ENCODE measurements at regions not wholly inside any gene's neighbourhood (a gene's known extent, or its start where the extent isn't known, plus 50 kb on each side); places are given as distances from the start of the nearest gene placed in this dataset.

DNA sequence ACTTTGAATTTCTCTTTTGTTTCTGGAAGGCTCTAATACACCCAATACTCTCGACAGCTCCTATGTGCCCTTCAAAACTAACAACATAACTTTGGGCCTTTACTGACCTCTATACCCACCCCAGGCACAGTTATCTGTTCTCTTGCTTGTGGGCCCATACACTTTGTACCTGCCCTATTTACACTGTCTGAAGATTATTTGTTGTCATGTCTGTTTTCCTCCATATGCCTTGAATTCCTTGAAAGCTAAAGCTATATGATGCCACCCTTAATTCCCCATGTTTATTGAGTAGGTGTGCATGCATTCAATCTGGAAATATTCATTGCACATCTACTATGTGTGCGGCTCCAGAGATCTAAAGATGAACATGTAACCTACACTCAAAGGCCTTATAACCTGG is 267.6 kb downstream of the PLPP3 start:
- H3K4me1 Mint-ChIP-seq, result peaks cover 2% of the 10 kb centered on the region; the same call in 1 of the 2 replicates
- no peak overlapping the region for H3K4me3 Mint-ChIP-seq
- H3K9me3 Mint-ChIP-seq, result peaks cover 36% of the 10 kb centered on the region
- TF ChIP-seq GRHL2 (CRISPR knock-in tag; IDR thresholded peaks at IDR 0.05; ENCODE audit: insufficient replicate concordance, severe bottlenecking), result no peak
- TF ChIP-seq MYBL2 (CRISPR knock-in tag; IDR thresholded peaks at IDR 0.05), result no peak
- TF ChIP-seq KAT7 (CRISPR knock-in tag; IDR thresholded peaks at IDR 0.05; ENCODE audit: borderline replicate concordance), result no peak
- TF ChIP-seq, protein P1, sequence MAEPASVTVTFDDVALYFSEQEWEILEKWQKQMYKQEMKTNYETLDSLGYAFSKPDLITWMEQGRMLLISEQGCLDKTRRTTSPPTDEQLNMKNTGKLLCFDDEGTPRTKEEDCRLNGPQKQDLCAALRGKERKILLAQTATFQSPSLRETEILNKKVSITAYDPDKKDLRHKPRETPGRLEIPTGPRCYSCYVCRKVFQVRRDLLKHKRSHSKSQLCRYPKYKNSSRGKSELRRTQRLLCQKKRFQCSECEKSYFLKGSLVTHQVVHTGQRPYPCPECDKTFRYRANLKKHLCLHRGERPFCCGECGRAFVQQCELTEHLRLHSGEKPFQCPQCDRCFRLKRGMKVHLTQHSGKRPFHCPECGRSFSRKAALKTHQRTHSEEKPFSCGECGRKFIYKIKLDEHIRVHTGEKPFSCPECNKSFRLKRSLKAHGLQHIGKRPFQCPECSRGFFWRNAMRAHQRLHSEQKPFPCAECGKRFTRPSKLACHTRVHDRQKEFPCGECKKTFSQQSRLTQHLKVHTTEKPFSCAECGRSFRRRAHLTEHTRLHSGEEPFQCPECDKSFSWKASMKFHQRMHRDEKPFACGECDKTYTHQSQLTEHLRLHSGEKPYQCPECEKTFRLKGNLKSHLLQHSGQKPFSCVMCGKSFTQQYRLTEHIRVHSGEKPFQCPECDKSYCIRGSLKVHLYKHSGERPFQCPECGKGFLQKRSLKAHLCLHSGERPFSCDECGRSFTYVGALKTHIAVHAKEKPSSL (CRISPR knock-in tag; conservative IDR thresholded peaks at IDR 0.05), result no peak
- no peak for TF ChIP-seq RELA (CRISPR knock-in tag; IDR thresholded peaks at IDR 0.05; ENCODE audit: borderline replicate concordance)
- no peak for TF ChIP-seq FOXJ3 (CRISPR knock-in tag; IDR thresholded peaks at IDR 0.05; ENCODE audit: borderline replicate concordance)
- TF ChIP-seq ZNF396 (CRISPR knock-in tag; IDR thresholded peaks at IDR 0.05; ENCODE audit: borderline replicate concordance), result no peak
- TF ChIP-seq RORB (CRISPR knock-in tag; IDR thresholded peaks at IDR 0.05), result no peak
- no peak for TF ChIP-seq ZNF416 (CRISPR knock-in tag; IDR thresholded peaks at IDR 0.05)
- ChIA-PET POLR2A (no interaction called here), CTCF (no interaction called here)
- H3K27ac Mint-ChIP-seq, result no peak overlapping the region
- H3K36me3 Mint-ChIP-seq, result peaks cover 12% of the 10 kb centered on the region
- DNase-seq (ENCODE audit: low spot score) (no peak), ATAC-seq (no peak)
- no peaks in the 10 kb centered on the region for H3K27me3 Mint-ChIP-seq (ENCODE audit: low read depth)

DNA sequence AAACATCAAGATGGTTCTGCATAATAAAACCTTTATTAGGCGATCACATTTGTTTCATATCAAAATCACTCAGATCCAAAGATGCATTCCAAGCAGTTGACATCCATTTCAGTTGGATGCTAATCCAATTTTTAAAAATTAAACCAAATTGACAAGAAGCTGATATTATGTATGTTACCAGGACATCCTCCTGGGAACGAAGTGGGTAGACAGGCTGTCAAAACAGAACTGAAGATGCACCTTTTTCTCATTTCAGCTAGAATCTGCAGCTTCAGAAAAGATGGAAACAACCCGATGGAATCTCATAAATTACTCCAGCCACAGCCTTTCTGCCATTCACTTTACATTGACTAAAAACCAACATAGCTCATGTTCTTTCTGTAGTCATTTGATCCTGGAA is 268.4 kb downstream of the PLPP3 start:
- Mint-ChIP-seq H3K36me3 (peaks cover 12% of the 10 kb centered on the region), H3K4me1 (peaks cover 2% of the 10 kb centered on the region; the same call in 1 of the 2 replicates), H3K9me3 (peaks cover 36% of the 10 kb centered on the region), H3K27ac (no peak overlapping the region), H3K4me3 (no peak overlapping the region), H3K27me3 (ENCODE audit: low read depth) (no peaks in the 10 kb centered on the region)
- TF ChIP-seq SMAD4 (CRISPR knock-in tag; IDR thresholded peaks at IDR 0.05), result no peak
- TF ChIP-seq ZNF263 (CRISPR knock-in tag; IDR thresholded peaks at IDR 0.05; ENCODE audit: low read depth), result no peak
- TF ChIP-seq, protein P2, sequence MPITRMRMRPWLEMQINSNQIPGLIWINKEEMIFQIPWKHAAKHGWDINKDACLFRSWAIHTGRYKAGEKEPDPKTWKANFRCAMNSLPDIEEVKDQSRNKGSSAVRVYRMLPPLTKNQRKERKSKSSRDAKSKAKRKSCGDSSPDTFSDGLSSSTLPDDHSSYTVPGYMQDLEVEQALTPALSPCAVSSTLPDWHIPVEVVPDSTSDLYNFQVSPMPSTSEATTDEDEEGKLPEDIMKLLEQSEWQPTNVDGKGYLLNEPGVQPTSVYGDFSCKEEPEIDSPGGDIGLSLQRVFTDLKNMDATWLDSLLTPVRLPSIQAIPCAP (CRISPR knock-in tag; IDR thresholded peaks at IDR 0.05), result no peak
- no peak for TF ChIP-seq ZBTB21 (CRISPR knock-in tag; IDR thresholded peaks at IDR 0.05; ENCODE audit: borderline replicate concordance)
- TF ChIP-seq, protein P3, sequence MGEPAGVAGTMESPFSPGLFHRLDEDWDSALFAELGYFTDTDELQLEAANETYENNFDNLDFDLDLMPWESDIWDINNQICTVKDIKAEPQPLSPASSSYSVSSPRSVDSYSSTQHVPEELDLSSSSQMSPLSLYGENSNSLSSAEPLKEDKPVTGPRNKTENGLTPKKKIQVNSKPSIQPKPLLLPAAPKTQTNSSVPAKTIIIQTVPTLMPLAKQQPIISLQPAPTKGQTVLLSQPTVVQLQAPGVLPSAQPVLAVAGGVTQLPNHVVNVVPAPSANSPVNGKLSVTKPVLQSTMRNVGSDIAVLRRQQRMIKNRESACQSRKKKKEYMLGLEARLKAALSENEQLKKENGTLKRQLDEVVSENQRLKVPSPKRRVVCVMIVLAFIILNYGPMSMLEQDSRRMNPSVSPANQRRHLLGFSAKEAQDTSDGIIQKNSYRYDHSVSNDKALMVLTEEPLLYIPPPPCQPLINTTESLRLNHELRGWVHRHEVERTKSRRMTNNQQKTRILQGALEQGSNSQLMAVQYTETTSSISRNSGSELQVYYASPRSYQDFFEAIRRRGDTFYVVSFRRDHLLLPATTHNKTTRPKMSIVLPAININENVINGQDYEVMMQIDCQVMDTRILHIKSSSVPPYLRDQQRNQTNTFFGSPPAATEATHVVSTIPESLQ (CRISPR knock-in tag; IDR thresholded peaks at IDR 0.05), result no peak
- CTCF ChIA-PET, result no interaction called here
- DNase-seq (ENCODE audit: low spot score) (no peak), ATAC-seq (no peak)
- POLR2A ChIA-PET, result no interaction called here

DNA sequence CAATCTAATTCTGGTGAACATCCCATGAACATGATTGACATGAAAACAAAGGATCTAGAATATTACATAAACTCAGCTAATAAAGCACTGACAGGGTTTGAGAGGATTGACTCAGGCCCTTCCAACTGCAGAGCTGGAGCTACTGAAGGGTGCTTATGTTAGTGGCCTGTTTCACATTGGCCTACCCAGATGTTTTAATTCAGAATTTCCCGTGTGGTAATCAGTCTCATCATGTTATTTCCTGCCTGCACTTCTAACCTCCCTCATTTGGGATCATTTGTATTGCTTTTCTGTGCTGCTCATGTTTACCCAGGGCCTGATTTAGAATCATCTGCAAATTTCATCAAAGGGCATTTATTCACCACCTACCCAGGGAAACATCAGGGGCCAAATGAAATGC is 270.3 kb downstream of the PLPP3 start:
- no peak overlapping the region for H3K4me3 Mint-ChIP-seq
- no peak for DNase-seq (ENCODE audit: low spot score)
- no peak overlapping the region for H3K27ac Mint-ChIP-seq
- no peaks in the 10 kb centered on the region for H3K4me1 Mint-ChIP-seq
- no peaks in the 10 kb centered on the region for H3K27me3 Mint-ChIP-seq (ENCODE audit: low read depth)
- ChIA-PET CTCF (no interaction called here), POLR2A (no interaction called here)
- peaks cover 28% of the 10 kb centered on the region for H3K9me3 Mint-ChIP-seq
- ATAC-seq, result no peak
- TF ChIP-seq ZNF232 (CRISPR knock-in tag; IDR thresholded peaks at IDR 0.05) (no peak), ZNF416 (CRISPR knock-in tag; IDR thresholded peaks at IDR 0.05) (no peak), ELF4 (CRISPR knock-in tag; IDR thresholded peaks at IDR 0.05; ENCODE audit: low read depth) (no peak), PRRX2 (CRISPR knock-in tag; IDR thresholded peaks at IDR 0.05) (no peak), NR3C1 (CRISPR knock-in tag; conservative IDR thresholded peaks at IDR 0.05; ENCODE audit: low read depth) (no peak), OVOL2 (CRISPR knock-in tag; IDR thresholded peaks at IDR 0.05; ENCODE audit: borderline replicate concordance) (no peak)
- TF ChIP-seq, protein P4, sequence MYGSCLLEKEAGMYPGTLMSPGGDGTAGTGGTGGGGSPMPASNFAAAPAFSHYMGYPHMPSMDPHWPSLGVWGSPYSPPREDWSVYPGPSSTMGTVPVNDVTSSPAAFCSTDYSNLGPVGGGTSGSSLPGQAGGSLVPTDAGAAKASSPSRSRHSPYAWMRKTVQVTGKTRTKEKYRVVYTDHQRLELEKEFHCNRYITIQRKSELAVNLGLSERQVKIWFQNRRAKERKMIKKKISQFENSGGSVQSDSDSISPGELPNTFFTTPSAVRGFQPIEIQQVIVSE (CRISPR knock-in tag; IDR thresholded peaks at IDR 0.05; ENCODE audit: borderline replicate concordance), result no peak
- peaks cover 8% of the 10 kb centered on the region for H3K36me3 Mint-ChIP-seq
